Ovary (tissue), 7 donors: ENCODE measurements at regions not wholly inside any gene's neighbourhood (a gene's known extent, or its start where the extent isn't known, plus 50 kb on each side); places are given as distances from the start of the nearest gene placed in this dataset.

ENCODE experiments used
- DNase-seq, 5 donors: peaks; one replicate each; pipeline ENCODE4 v3.0.0-alpha.2; 2019 to 2020
- H3K27ac ChIP-seq, 2 donors: fragments of 200-600 bp; one replicate each; pipeline versions ENCODE4 v1.5.1 to v1.8.0; 2019 to 2022
- H3K27me3 ChIP-seq: fragments of 200-600 bp; one replicate; pipeline ENCODE4 v1.8.0; 2022
- H3K36me3 ChIP-seq: fragments of 200-600 bp; sonication (generic); one replicate; pipeline ENCODE4 v1.5.1; 2019
- H3K4me1 ChIP-seq: one replicate; pipeline ENCODE4 v1.8.1; 2013; ENCODE audit warnings: mild to moderate bottlenecking, moderate library complexity; ENCODE audit not compliant: insufficient read depth
- H3K4me3 ChIP-seq: fragments of 200-600 bp; sonication (generic); one replicate; pipeline ENCODE4 v1.5.1; 2017
- H3K9me3 ChIP-seq, 2 donors: fragments of 200-600 bp in 1 of 2; sonication (generic) in 1 of 2; one replicate each; pipeline versions ENCODE4 v1.5.1 to v1.8.1; 2013 to 2019; ENCODE audit warnings: mild to moderate bottlenecking in 1 of 2, moderate library complexity in 1 of 2
- EP300 ChIP-seq: sonication (generic); formaldehyde crosslinking; IDR thresholded peaks from one replicate; pipeline ENCODE4 v1.6.1; 2017; ENCODE audit warnings: antibody characterized with exemption
- POLR2A ChIP-seq: fragments of 450-650 bp; IDR thresholded peaks from one replicate; pipeline ENCODE4 v1.6.1; 2017; ENCODE audit warnings: antibody characterized with exemption, mild to moderate bottlenecking, moderate library complexity
- WGBS, 3 donors: extraction: QIAGEN DNeasy Blood & Tissue Kit in 1 of 3; methylation state at CpG; one replicate each; pipeline versions ENCODE4 v1.1.5 to v1.1.7; 2013 to 2017; 5-methylcytosine and 5-hydroxymethylcytosine counted together
- intact Hi-C, 4 donors: fragments of 100-400 bp; cut with DNase I; formaldehyde crosslinking; loops; one replicate each; pipeline versions ENCODE4 v1.11.0 to v1.15.1; 2022 to 2023
- TF ChIP-seq, protein P1 (sequence below), 3 donors: fragments of 450-650 bp in 2 of 3; fragments of 200-600 bp in 1 of 3; IDR thresholded peaks; one replicate each; pipeline versions ENCODE4 v1.5.1 to v1.8.0; 2016 to 2022; ENCODE audit warnings: antibody characterized with exemption in 3 of 3, mild to moderate bottlenecking in 1 of 3
- donor health status: DM: no; HTN: no; CAD: no; lungs with moderate emphysema.
- donor health status: DM: no; HTN: no; CAD: no.
- donor health status: Bipolar disorder and iron deficiency.
- donor health status: DM: no; HTN: no; CAD: no.
- donor health status: DM: yes; HTN: yes; CAD: no.

DNA sequence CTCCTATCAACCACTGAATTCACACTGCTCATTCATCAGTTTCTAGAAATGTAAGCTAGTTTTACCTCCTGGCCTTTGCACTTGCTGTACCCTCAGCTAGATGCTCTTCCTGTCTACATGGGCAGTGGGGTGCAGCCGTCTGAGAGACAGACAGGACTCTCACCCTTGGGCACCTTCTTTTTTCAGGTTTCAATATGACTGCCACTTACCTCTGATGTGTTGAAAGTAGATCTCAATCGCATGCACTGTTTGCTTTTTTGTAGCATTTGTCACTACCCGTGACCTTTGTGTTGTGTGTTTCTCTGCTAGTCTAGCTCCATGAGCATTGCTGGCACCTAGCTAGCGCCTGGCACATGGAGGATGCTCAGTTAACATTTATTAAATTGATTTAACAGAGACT lies 403.1 kb upstream of the TRPC7 start:
- H3K4me1 ChIP-seq = no peaks in the 10 kb centered on the region
- H3K9me3 ChIP-seq = no peaks in the 10 kb centered on the region
- intact Hi-C loops = no loop called here
- DNase-seq = no peak
- no peak overlapping the region for H3K4me3 ChIP-seq
- H3K27me3 ChIP-seq = no peaks in the 10 kb centered on the region
- 78 to 83% (median 80%) methylated on average over 4 of the region's 4 CpGs for WGBS, 3 donors
- no peak overlapping the region for H3K27ac ChIP-seq
- H3K36me3 ChIP-seq = no peaks in the 10 kb centered on the region
- TF ChIP-seq, protein P1, sequence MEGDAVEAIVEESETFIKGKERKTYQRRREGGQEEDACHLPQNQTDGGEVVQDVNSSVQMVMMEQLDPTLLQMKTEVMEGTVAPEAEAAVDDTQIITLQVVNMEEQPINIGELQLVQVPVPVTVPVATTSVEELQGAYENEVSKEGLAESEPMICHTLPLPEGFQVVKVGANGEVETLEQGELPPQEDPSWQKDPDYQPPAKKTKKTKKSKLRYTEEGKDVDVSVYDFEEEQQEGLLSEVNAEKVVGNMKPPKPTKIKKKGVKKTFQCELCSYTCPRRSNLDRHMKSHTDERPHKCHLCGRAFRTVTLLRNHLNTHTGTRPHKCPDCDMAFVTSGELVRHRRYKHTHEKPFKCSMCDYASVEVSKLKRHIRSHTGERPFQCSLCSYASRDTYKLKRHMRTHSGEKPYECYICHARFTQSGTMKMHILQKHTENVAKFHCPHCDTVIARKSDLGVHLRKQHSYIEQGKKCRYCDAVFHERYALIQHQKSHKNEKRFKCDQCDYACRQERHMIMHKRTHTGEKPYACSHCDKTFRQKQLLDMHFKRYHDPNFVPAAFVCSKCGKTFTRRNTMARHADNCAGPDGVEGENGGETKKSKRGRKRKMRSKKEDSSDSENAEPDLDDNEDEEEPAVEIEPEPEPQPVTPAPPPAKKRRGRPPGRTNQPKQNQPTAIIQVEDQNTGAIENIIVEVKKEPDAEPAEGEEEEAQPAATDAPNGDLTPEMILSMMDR (IDR thresholded peaks at IDR 0.05) = no peak
- no peak for TF ChIP-seq POLR2A
- TF ChIP-seq EP300 = no peak

DNA sequence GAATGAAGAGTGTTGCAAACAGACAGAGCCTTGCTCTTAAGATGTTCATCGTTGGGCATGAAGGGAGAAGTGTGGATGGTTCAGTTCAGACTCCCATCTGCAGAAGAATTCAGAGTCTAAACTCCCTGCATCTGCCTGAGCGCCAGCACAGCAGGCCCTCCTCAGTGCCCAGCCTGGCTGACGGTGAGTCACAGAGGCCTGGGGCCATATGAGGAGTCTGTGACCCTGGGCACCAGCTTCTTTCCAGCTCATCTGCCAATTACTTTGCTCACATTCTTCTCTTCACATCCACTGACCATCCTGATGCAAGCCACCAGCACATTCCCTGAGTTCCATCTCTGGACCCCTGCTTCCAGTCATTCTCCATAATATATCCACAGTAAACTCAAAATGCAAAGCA lies 401.1 kb upstream of the TRPC7 start:
- Histone ChIP-seq H3K9me3 (no peaks in the 10 kb centered on the region), H3K27ac (no peak overlapping the region), H3K4me1 (no peaks in the 10 kb centered on the region), H3K27me3 (no peaks in the 10 kb centered on the region), H3K4me3 (no peak overlapping the region), H3K36me3 (no peaks in the 10 kb centered on the region)
- WGBS, 3 donors = 71 to 85% (median 82%) methylated on average over 3 of the region's 3 CpGs
- intact Hi-C loops = no loop called here
- no peak for DNase-seq
- TF ChIP-seq POLR2A (no peak), EP300 (no peak)
- TF ChIP-seq, protein P1 (IDR thresholded peaks at IDR 0.05) = no peak

DNA sequence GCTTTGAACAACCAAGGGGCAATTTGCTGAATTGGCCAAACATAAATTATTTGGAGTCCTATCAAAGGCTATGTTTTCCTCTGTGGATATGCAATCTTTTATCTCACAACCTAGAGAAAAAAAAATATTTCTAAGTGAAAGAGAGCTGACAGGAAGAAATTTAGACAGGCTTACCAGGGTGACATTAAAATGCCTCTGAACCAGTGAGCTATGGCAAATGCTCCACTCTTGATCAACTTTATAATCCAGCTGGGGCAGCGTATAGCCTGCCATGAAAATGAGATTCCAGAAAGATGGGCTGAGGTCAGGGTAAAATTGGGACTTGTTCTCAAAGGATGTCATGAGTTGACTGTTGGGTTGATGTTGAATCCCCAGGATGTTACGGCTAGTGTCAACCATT lies 399.3 kb upstream of the TRPC7 start:
- H3K9me3 ChIP-seq = no peaks in the 10 kb centered on the region
- H3K4me3 ChIP-seq = no peak overlapping the region
- no peaks in the 10 kb centered on the region for H3K36me3 ChIP-seq
- whole genome bisulfite sequencing, 3 donors = 66 to 94% (median 93%) methylated on average over 2 of the region's 2 CpGs
- H3K4me1 ChIP-seq = no peaks in the 10 kb centered on the region
- intact Hi-C loops = no loop called here
- no peak for TF ChIP-seq POLR2A
- TF ChIP-seq, protein P1 (IDR thresholded peaks at IDR 0.05) = no peak
- TF ChIP-seq EP300 = no peak
- DNase-seq = no peak
- H3K27ac ChIP-seq = no peak overlapping the region
- H3K27me3 ChIP-seq = no peaks in the 10 kb centered on the region

DNA sequence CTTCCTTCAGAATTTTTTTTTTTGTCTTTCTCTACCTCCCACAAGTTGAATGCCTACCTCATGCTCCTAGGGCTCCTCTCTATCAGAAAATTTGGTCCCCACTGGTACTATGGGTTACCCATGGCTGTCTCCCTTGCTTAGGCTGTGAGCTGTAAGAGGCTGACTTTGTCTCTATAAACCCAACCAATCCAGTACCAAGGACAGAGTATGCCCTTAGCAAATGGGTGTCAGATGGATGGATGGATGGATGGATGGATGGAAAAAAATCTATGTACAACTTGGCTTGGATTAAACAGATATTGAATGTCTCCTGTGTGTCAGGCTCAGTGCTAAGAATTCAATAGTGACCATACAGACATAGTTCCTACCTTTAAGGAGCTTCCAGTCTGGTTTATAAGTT lies 398.2 kb upstream of the TRPC7 start:
- no peaks in the 10 kb centered on the region for H3K27me3 ChIP-seq
- H3K4me3 ChIP-seq = no peak overlapping the region
- no peaks in the 10 kb centered on the region for H3K9me3 ChIP-seq
- H3K4me1 ChIP-seq = no peaks in the 10 kb centered on the region
- intact Hi-C loops = no loop called here
- DNase-seq = no peak
- TF ChIP-seq POLR2A (no peak), EP300 (no peak)
- TF ChIP-seq, protein P1 (IDR thresholded peaks at IDR 0.05) = no peak
- no peaks in the 10 kb centered on the region for H3K36me3 ChIP-seq
- H3K27ac ChIP-seq = no peak overlapping the region

DNA sequence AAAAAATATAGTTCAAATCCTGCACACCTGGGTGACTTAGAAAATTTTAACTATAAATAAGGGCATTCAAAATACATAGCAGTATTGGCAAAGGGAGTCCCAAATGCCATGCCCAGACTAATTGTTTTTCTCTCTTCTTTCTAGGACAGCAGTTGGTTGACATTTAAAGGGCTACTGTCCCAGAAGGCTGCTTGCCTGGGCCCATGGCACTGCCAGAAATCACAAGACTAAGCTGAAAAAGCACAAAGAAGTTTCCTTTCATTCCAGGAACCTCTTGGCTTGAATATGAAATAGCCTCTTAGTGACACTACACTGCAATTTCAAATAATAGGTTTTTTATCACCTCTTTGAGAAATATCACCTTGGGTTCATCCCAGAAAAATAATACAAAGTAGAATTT lies 388.9 kb upstream of the TRPC7 start:
- Histone ChIP-seq H3K27me3 (no peaks in the 10 kb centered on the region), H3K4me3 (no peak overlapping the region), H3K36me3 (no peaks in the 10 kb centered on the region), H3K27ac (no peak overlapping the region), H3K9me3 (no peaks in the 10 kb centered on the region), H3K4me1 (no peaks in the 10 kb centered on the region)
- intact Hi-C loops = no loop called here
- TF ChIP-seq EP300 (no peak), POLR2A (no peak)
- no peak for DNase-seq
